ENCODE measurements at regions not wholly inside any gene's neighbourhood (a gene's known extent, or its start where the extent isn't known, plus 50 kb on each side); places are given as distances from the start of the nearest gene placed in this dataset.

- Mint-ChIP-seq H3K4me3 (no peak overlapping the region), H3K27me3 (no peaks in the 10 kb centered on the region), H3K27ac (no peak overlapping the region), H3K9me3 (peaks cover 0 to 5% (median 0%) of the 10 kb centered on the region in 7 donors), H3K4me1 (no peaks in the 10 kb centered on the region), H3K36me3 (no peaks in the 10 kb centered on the region)
- Histone ChIP-seq H3K9me3 (ENCODE audit: control insufficient read depth in 2 of 2, low read length in 2 of 2) (no peaks in the 10 kb centered on the region), H3K36me3 (ENCODE audit: control insufficient read depth, insufficient read depth, low read length) (no peaks in the 10 kb centered on the region), H3K4me1 (ENCODE audit: control insufficient read depth, insufficient read depth, low read length, poor library complexity, severe bottlenecking) (no peaks in the 10 kb centered on the region), H3K27ac (ENCODE audit: insufficient read depth, low read length, poor library complexity, severe bottlenecking) (no peak overlapping the region), H3K4me3 (ENCODE audit: low read depth, low read length) (no peak overlapping the region), H3K27me3 (ENCODE audit: control insufficient read depth, insufficient read depth, low read length) (no peaks in the 10 kb centered on the region)
- no peak for ATAC-seq (ENCODE audit: low read depth in 2 of 2)
- no peak for DNase-seq
These were observed 494.9 kb upstream of the POU3F2 start for GRCh38 chr6:98339506-98339905.

- Mint-ChIP-seq H3K27me3 (no peaks in the 10 kb centered on the region), H3K4me3 (no peak overlapping the region), H3K36me3 (no peaks in the 10 kb centered on the region), H3K27ac (no peak overlapping the region), H3K4me1 (no peaks in the 10 kb centered on the region), H3K9me3 (peaks cover 0 to 4% (median 0%) of the 10 kb centered on the region in 7 donors)
- DNase-seq, result no peak
- ATAC-seq (ENCODE audit: low read depth in 2 of 2), result no peak
- Histone ChIP-seq H3K27ac (ENCODE audit: insufficient read depth, low read length, poor library complexity, severe bottlenecking) (no peak overlapping the region), H3K4me1 (ENCODE audit: control insufficient read depth, insufficient read depth, low read length, poor library complexity, severe bottlenecking) (no peaks in the 10 kb centered on the region), H3K36me3 (ENCODE audit: control insufficient read depth, insufficient read depth, low read length) (no peaks in the 10 kb centered on the region), H3K27me3 (ENCODE audit: control insufficient read depth, insufficient read depth, low read length) (no peaks in the 10 kb centered on the region), H3K9me3 (ENCODE audit: control insufficient read depth in 2 of 2, low read length in 2 of 2) (no peaks in the 10 kb centered on the region), H3K4me3 (ENCODE audit: low read depth, low read length) (no peak overlapping the region)
These were observed 491.4 kb upstream of the POU3F2 start for GRCh38 chr6:98343004-98343403.

DNA sequence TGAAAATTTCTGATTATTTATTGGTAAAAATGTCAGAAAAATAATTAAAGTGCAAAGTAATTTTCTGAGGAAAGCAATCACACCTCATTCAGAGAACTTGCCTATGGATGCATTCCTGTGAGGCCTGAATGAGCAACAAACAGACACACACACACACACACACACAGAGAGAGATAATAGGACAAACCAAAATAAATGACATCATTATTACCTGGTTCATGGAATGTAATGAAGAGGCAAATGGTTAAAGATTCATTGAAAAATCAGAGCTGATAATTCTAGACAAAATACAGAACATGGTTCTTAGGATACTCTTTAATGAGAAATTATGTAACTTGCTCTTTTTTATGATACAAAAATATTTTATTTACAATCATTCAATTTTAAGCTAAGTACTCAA lies 490.6 kb upstream of the POU3F2 start:
- H3K27ac ChIP-seq (ENCODE audit: insufficient read depth, low read length, poor library complexity, severe bottlenecking), result no peak overlapping the region
- H3K4me1 ChIP-seq (ENCODE audit: control insufficient read depth, insufficient read depth, low read length, poor library complexity, severe bottlenecking), result no peaks in the 10 kb centered on the region
- no peak overlapping the region for H3K4me3 ChIP-seq (ENCODE audit: low read depth, low read length)
- no peaks in the 10 kb centered on the region for H3K36me3 Mint-ChIP-seq
- H3K27me3 Mint-ChIP-seq, result no peaks in the 10 kb centered on the region
- peaks cover 0 to 4% (median 0%) of the 10 kb centered on the region in 7 donors for H3K9me3 Mint-ChIP-seq
- no peaks in the 10 kb centered on the region for H3K9me3 ChIP-seq (ENCODE audit: control insufficient read depth in 2 of 2, low read length in 2 of 2)
- no peaks in the 10 kb centered on the region for H3K27me3 ChIP-seq (ENCODE audit: control insufficient read depth, insufficient read depth, low read length)
- H3K36me3 ChIP-seq (ENCODE audit: control insufficient read depth, insufficient read depth, low read length), result no peaks in the 10 kb centered on the region
- H3K4me1 Mint-ChIP-seq, result no peaks in the 10 kb centered on the region
- H3K4me3 Mint-ChIP-seq, result no peak overlapping the region
- ATAC-seq (ENCODE audit: low read depth in 2 of 2) (no peak), DNase-seq (no peak)
- H3K27ac Mint-ChIP-seq, result no peak overlapping the region

DNA sequence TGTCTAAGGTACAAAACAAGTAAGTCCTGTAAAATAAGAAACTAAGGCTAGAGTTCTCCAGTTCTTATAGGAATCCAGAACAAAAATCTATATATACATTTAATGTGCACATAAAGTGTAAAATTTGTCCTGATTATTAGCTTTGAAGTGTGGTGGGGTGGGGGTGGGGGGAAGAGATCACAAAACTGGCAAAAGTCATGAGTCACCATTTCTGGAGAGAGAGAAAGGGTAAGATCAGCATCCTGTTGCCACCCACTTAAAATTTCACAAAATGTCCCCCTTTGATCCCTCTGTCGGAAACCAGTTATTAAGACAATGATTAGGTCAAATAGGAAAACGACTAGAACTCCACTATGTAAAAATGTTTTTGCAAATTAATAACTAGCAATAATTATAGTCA lies 482.0 kb upstream of the POU3F2 start:
- Mint-ChIP-seq H3K27ac (no peak overlapping the region), H3K27me3 (no peaks in the 10 kb centered on the region), H3K4me3 (no peak overlapping the region), H3K4me1 (no peaks in the 10 kb centered on the region), H3K9me3 (peaks cover 0 to 4% (median 1%) of the 10 kb centered on the region in 7 donors), H3K36me3 (no peaks in the 10 kb centered on the region)
- H3K9me3 ChIP-seq (ENCODE audit: control insufficient read depth in 2 of 2, low read length in 2 of 2), result no peaks in the 10 kb centered on the region
- no peak overlapping the region for H3K27ac ChIP-seq (ENCODE audit: insufficient read depth, low read length, poor library complexity, severe bottlenecking)
- DNase-seq, result no peak
- H3K4me3 ChIP-seq (ENCODE audit: low read depth, low read length), result no peak overlapping the region
- no peaks in the 10 kb centered on the region for H3K36me3 ChIP-seq (ENCODE audit: control insufficient read depth, insufficient read depth, low read length)
- ATAC-seq (ENCODE audit: low read depth in 2 of 2), result no peak
- no peaks in the 10 kb centered on the region for H3K4me1 ChIP-seq (ENCODE audit: control insufficient read depth, insufficient read depth, low read length, poor library complexity, severe bottlenecking)
- no peaks in the 10 kb centered on the region for H3K27me3 ChIP-seq (ENCODE audit: control insufficient read depth, insufficient read depth, low read length)

GRCh38 chr6:98358173-98358572 lies 476.2 kb upstream of the POU3F2 start:
- H3K9me3 Mint-ChIP-seq, result peaks cover 0 to 3% (median 0%) of the 10 kb centered on the region in 7 donors
- ATAC-seq (ENCODE audit: low read depth in 2 of 2), result no peak
- H3K4me3 Mint-ChIP-seq, result no peak overlapping the region
- no peak overlapping the region for H3K27ac ChIP-seq (ENCODE audit: insufficient read depth, low read length, poor library complexity, severe bottlenecking)
- no peak overlapping the region for H3K4me3 ChIP-seq (ENCODE audit: low read depth, low read length)
- H3K36me3 Mint-ChIP-seq, result no peaks in the 10 kb centered on the region
- H3K27ac Mint-ChIP-seq, result no peak overlapping the region
- H3K4me1 Mint-ChIP-seq, result no peaks in the 10 kb centered on the region
- no peaks in the 10 kb centered on the region for H3K27me3 Mint-ChIP-seq
- no peaks in the 10 kb centered on the region for H3K9me3 ChIP-seq (ENCODE audit: control insufficient read depth in 2 of 2, low read length in 2 of 2)
- no peak for DNase-seq
- H3K36me3 ChIP-seq (ENCODE audit: control insufficient read depth, insufficient read depth, low read length), result no peaks in the 10 kb centered on the region
- no peaks in the 10 kb centered on the region for H3K27me3 ChIP-seq (ENCODE audit: control insufficient read depth, insufficient read depth, low read length)
- no peaks in the 10 kb centered on the region for H3K4me1 ChIP-seq (ENCODE audit: control insufficient read depth, insufficient read depth, low read length, poor library complexity, severe bottlenecking)

GRCh38 chr6:98366371-98366770 lies 468.0 kb upstream of the POU3F2 start:
- no peak overlapping the region for H3K4me3 Mint-ChIP-seq
- no peak overlapping the region for H3K27ac Mint-ChIP-seq
- peaks cover 0 to 5% (median 3%) of the 10 kb centered on the region in 7 donors for H3K9me3 Mint-ChIP-seq
- Histone ChIP-seq H3K4me3 (ENCODE audit: low read depth, low read length) (no peak overlapping the region), H3K9me3 (ENCODE audit: control insufficient read depth in 2 of 2, low read length in 2 of 2) (no peaks in the 10 kb centered on the region), H3K4me1 (ENCODE audit: control insufficient read depth, insufficient read depth, low read length, poor library complexity, severe bottlenecking) (no peaks in the 10 kb centered on the region), H3K27ac (ENCODE audit: insufficient read depth, low read length, poor library complexity, severe bottlenecking) (no peak overlapping the region), H3K36me3 (ENCODE audit: control insufficient read depth, insufficient read depth, low read length) (no peaks in the 10 kb centered on the region), H3K27me3 (ENCODE audit: control insufficient read depth, insufficient read depth, low read length) (no peaks in the 10 kb centered on the region)
- no peak for ATAC-seq (ENCODE audit: low read depth in 2 of 2)
- DNase-seq, result no peak
- no peaks in the 10 kb centered on the region for H3K4me1 Mint-ChIP-seq
- H3K36me3 Mint-ChIP-seq, result no peaks in the 10 kb centered on the region
- H3K27me3 Mint-ChIP-seq, result no peaks in the 10 kb centered on the region

GRCh38 chr6:98380589-98380988 lies 453.8 kb upstream of the POU3F2 start:
- Histone ChIP-seq H3K27me3 (ENCODE audit: control insufficient read depth, insufficient read depth, low read length) (no peaks in the 10 kb centered on the region), H3K4me3 (ENCODE audit: low read depth, low read length) (no peak overlapping the region), H3K27ac (ENCODE audit: insufficient read depth, low read length, poor library complexity, severe bottlenecking) (no peak overlapping the region), H3K36me3 (ENCODE audit: control insufficient read depth, insufficient read depth, low read length) (no peaks in the 10 kb centered on the region), H3K9me3 (ENCODE audit: control insufficient read depth in 2 of 2, low read length in 2 of 2) (no peaks in the 10 kb centered on the region), H3K4me1 (ENCODE audit: control insufficient read depth, insufficient read depth, low read length, poor library complexity, severe bottlenecking) (no peaks in the 10 kb centered on the region)
- DNase-seq (no peak), ATAC-seq (ENCODE audit: low read depth in 2 of 2) (no peak)
- Mint-ChIP-seq H3K27ac (no peak overlapping the region), H3K36me3 (no peaks in the 10 kb centered on the region), H3K27me3 (no peaks in the 10 kb centered on the region), H3K4me3 (no peak overlapping the region), H3K9me3 (peaks cover 0 to 2% (median 0%) of the 10 kb centered on the region in 7 donors), H3K4me1 (no peaks in the 10 kb centered on the region)

- H3K36me3 ChIP-seq (ENCODE audit: control insufficient read depth, insufficient read depth, low read length), result no peaks in the 10 kb centered on the region
- H3K9me3 ChIP-seq (ENCODE audit: control insufficient read depth in 2 of 2, low read length in 2 of 2), result no peaks in the 10 kb centered on the region
- H3K9me3 Mint-ChIP-seq, result no peaks in the 10 kb centered on the region
- no peaks in the 10 kb centered on the region for H3K36me3 Mint-ChIP-seq
- H3K27ac Mint-ChIP-seq, result no peak overlapping the region
- H3K4me3 Mint-ChIP-seq, result no peak overlapping the region
- no peaks in the 10 kb centered on the region for H3K27me3 Mint-ChIP-seq
- no peak overlapping the region for H3K27ac ChIP-seq (ENCODE audit: insufficient read depth, low read length, poor library complexity, severe bottlenecking)
- DNase-seq, result no peak
- H3K27me3 ChIP-seq (ENCODE audit: control insufficient read depth, insufficient read depth, low read length), result no peaks in the 10 kb centered on the region
- H3K4me1 Mint-ChIP-seq, result no peaks in the 10 kb centered on the region
- H3K4me1 ChIP-seq (ENCODE audit: control insufficient read depth, insufficient read depth, low read length, poor library complexity, severe bottlenecking), result no peaks in the 10 kb centered on the region
- ATAC-seq (ENCODE audit: low read depth in 2 of 2), result no peak
- H3K4me3 ChIP-seq (ENCODE audit: low read depth, low read length), result no peak overlapping the region
These were observed 452.1 kb upstream of the POU3F2 start for GRCh38 chr6:98382246-98382645.

Measured in CD4-positive, CD25-positive, alpha-beta regulatory T cell (primary cell).